ENCODE measurements at regions not wholly inside any gene's neighbourhood (a gene's known extent, or its start where the extent isn't known, plus 50 kb on each side); places are given as distances from the start of the nearest gene placed in this dataset.

DNA sequence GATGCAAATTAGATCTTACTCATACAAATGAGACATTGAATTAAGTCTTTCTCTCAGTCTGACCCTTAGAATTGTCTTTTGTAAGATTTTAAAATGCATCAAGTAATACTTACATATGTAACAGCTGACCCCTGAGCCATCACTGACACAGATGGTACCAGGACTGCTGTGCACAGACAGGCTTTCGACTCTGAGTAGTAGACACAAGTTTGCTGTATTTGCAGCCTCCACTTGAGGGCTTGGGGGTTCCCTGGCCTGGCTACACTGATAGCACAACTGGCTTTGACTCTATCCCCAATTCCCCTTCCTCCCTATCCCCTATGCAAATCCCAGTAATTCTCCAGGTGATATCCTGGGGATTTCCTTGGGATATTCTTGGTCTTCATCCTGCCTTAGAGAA lies 200.7 kb downstream of the RPIA start:
- no peak for TF ChIP-seq ATF2 (CRISPR knock-in tag; IDR thresholded peaks at IDR 0.05; ENCODE audit: borderline replicate concordance, low read depth)
- no peak for TF ChIP-seq CTCF (IDR thresholded peaks at IDR 0.05)
